PFSK-1 (cell line): ENCODE measurements at regions not wholly inside any gene's neighbourhood (a gene's known extent, or its start where the extent isn't known, plus 50 kb on each side); places are given as distances from the start of the nearest gene placed in this dataset.

Experiments
- FOXP2 ChIP-seq: optimal IDR thresholded peaks from 2 replicates; pipeline ENCODE3; 2011; ENCODE audit warnings: borderline replicate concordance, control low read depth, inconsistent platforms; ENCODE audit not compliant: insufficient read depth; ENCODE audit errors: extremely low read length, extremely low read depth
- POLR2AphosphoS5 ChIP-seq: IDR thresholded peaks from 2 replicates; pipeline ENCODE4 v1.6.1; 2012; ENCODE audit warnings: low read depth, mild to moderate bottlenecking, control low read depth, low read length, moderate library complexity
- REST ChIP-seq, 2 experiments: IDR thresholded peaks; 2 replicates each; pipeline versions ENCODE4 v1.6.1 to v1.8.0; 2011 to 2012; ENCODE audit warnings: low read depth in 2 of 2, low read length in 2 of 2, control low read depth in 1 of 2, inconsistent platforms in 1 of 2, mild to moderate bottlenecking in 1 of 2, moderate library complexity in 1 of 2; ENCODE audit not compliant: insufficient read depth in 1 of 2
- SIN3A ChIP-seq: IDR thresholded peaks from 2 replicates; pipeline ENCODE4 v1.6.1; 2012; ENCODE audit warnings: mild to moderate bottlenecking, low read length, moderate library complexity, borderline replicate concordance; ENCODE audit not compliant: insufficient read depth
- TAF1 ChIP-seq: IDR thresholded peaks from 2 replicates; pipeline ENCODE4 v1.6.1; 2012; ENCODE audit warnings: low read length, control low read depth, borderline replicate concordance; ENCODE audit not compliant: insufficient read depth

- no peak for TF ChIP-seq FOXP2
- no peak for TF ChIP-seq SIN3A
- TF ChIP-seq REST (IDR thresholded peaks at IDR 0.05; ENCODE audit: insufficient read depth in 1 of 2, low read depth in 2 of 2, low read length in 2 of 2): no peak
- no peak for TF ChIP-seq POLR2AphosphoS5
- TF ChIP-seq TAF1: no peak
Measured at GRCh38 chr3:30236011-30236410, 370.4 kb upstream of the TGFBR2 start.

- TF ChIP-seq FOXP2: no peak
- no peak for TF ChIP-seq REST (IDR thresholded peaks at IDR 0.05; ENCODE audit: insufficient read depth in 1 of 2, low read depth in 2 of 2, low read length in 2 of 2)
- TF ChIP-seq TAF1: no peak
- TF ChIP-seq POLR2AphosphoS5: no peak
- no peak for TF ChIP-seq SIN3A
Measured at GRCh38 chr3:30241721-30242120, 364.7 kb upstream of the TGFBR2 start.

GRCh38 chr3:30245858-30246622 lies 360.4 kb upstream of the TGFBR2 start:
- TF ChIP-seq FOXP2 (no peak), REST (IDR thresholded peaks at IDR 0.05; ENCODE audit: insufficient read depth in 1 of 2, low read depth in 2 of 2, low read length in 2 of 2) (no peak), POLR2AphosphoS5 (no peak)

- TF ChIP-seq SIN3A: no peak
- TF ChIP-seq REST (IDR thresholded peaks at IDR 0.05; ENCODE audit: insufficient read depth in 1 of 2, low read depth in 2 of 2, low read length in 2 of 2): no peak
- TF ChIP-seq TAF1: no peak
- no peak for TF ChIP-seq FOXP2
- no peak for TF ChIP-seq POLR2AphosphoS5
Measured at GRCh38 chr3:30248423-30248822, 358.0 kb upstream of the TGFBR2 start.
